H1 (cell line): ENCODE measurements at regions not wholly inside any gene's neighbourhood (a gene's known extent, or its start where the extent isn't known, plus 50 kb on each side); places are given as distances from the start of the nearest gene placed in this dataset.

Source experiments
- CTCF ChIA-PET: fragments of 300-600 bp; sonication (Branson Sonifier 250); formaldehyde crosslinking; loops from one replicate; lab custom pipeline; 2021; ENCODE audit not compliant: partially characterized antibody; lab: Charles Lee
- POLR2A ChIA-PET: fragments of 300-600 bp; sonication (Branson Sonifier 250); formaldehyde crosslinking; loops from one replicate; lab custom pipeline; 2021; ENCODE audit warnings: inconsistent platforms; ENCODE audit not compliant: partially characterized antibody; lab: Charles Lee
- DNase-seq, 2 experiments: peaks; one replicate each; pipeline versions ENCODE4 v3.0.0 to v3.0.0-alpha.2; 2010 to 2022; ENCODE audit warnings: low spot score in 2 of 2, low read depth in 1 of 2, mixed read lengths in 1 of 2
- FAIRE-seq: peaks from 2 replicates; lab custom pipeline; 2011; peaks lifted over from hg19 to GRCh38; lab: Jason Lieb, UNC
- H2AFZ ChIP-seq: 2 replicates; pipeline ENCODE4 v1.8.1; 2012; ENCODE audit warnings: low read length, inconsistent platforms
- H2AK5ac ChIP-seq: 2 replicates; pipeline ENCODE4 v1.6.1; 2013; ENCODE audit warnings: low read depth, low read length
- H2BK120ac ChIP-seq: replicated peaks from 2 replicates; pipeline ENCODE3; 2013; ENCODE audit warnings: low read depth, low read length, inconsistent platforms
- H2BK12ac ChIP-seq: 2 replicates; pipeline ENCODE4 v1.6.1; 2013; ENCODE audit warnings: low read depth, low read length
- H2BK15ac ChIP-seq: 2 replicates; pipeline ENCODE4 v1.6.1; 2013; ENCODE audit warnings: low read length
- H2BK20ac ChIP-seq: 2 replicates; pipeline ENCODE4 v1.6.1; 2013; ENCODE audit warnings: low read length
- H2BK5ac ChIP-seq: 2 replicates; pipeline ENCODE4 v1.6.1; 2013; ENCODE audit warnings: low read depth, low read length
- H3K14ac ChIP-seq: 2 replicates; pipeline ENCODE4 v1.6.1; 2013; ENCODE audit warnings: inconsistent platforms; ENCODE audit not compliant: insufficient read length
- H3K18ac ChIP-seq: 2 replicates; pipeline ENCODE4 v1.6.1; 2013; ENCODE audit warnings: low read length; ENCODE audit errors: extremely low read depth
- H3K23ac ChIP-seq: 2 replicates; pipeline ENCODE4 v1.6.1; 2013; ENCODE audit warnings: inconsistent platforms; ENCODE audit not compliant: insufficient read length
- H3K23me2 ChIP-seq: 2 replicates; pipeline ENCODE4 v1.6.1; 2013; ENCODE audit warnings: low read depth, low read length
- H3K27ac ChIP-seq: 2 replicates; pipeline ENCODE4 v1.6.1; 2011; ENCODE audit warnings: low read depth, low read length, inconsistent platforms
- H3K27me3 ChIP-seq, 4 experiments: replicated peaks in 1 of 4; 1 replicate in 1 of 4; 2 replicates in 3 of 4; pipeline versions ENCODE4 v1.6.1 to v1.8.1; 2011 to 2013; ENCODE audit warnings: low read length in 3 of 4, mild to moderate bottlenecking in 3 of 4, inconsistent platforms in 2 of 4, mixed read lengths in 2 of 4, moderate library complexity in 1 of 4; ENCODE audit not compliant: control insufficient read depth in 3 of 4, insufficient read depth in 3 of 4; ENCODE audit errors: extremely low read depth in 1 of 4
- H3K36me3 ChIP-seq, 4 experiments: 2 replicates each; pipeline versions ENCODE4 v1.6.1 to v1.8.1; 2011 to 2013; ENCODE audit warnings: mild to moderate bottlenecking in 4 of 4, low read length in 3 of 4, moderate library complexity in 2 of 4, control low read depth in 1 of 4, inconsistent platforms in 1 of 4; ENCODE audit not compliant: insufficient read depth in 4 of 4, control insufficient read depth in 2 of 4
- H3K4ac ChIP-seq: replicated peaks from 2 replicates; pipeline ENCODE3; 2013; ENCODE audit warnings: low read length, low read depth, mixed read lengths, inconsistent platforms; ENCODE audit not compliant: insufficient read length
- H3K4me1 ChIP-seq, 4 experiments: replicated peaks in 1 of 4; 1 replicate in 1 of 4; 2 replicates in 3 of 4; pipeline versions ENCODE4 v1.6.1 to v1.8.1; 2011 to 2013; ENCODE audit warnings: low read length in 3 of 4, inconsistent platforms in 2 of 4, mixed read lengths in 1 of 4; ENCODE audit not compliant: insufficient read depth in 4 of 4, control insufficient read depth in 3 of 4
- H3K4me2 ChIP-seq, 2 experiments: 2 replicates each; pipeline versions ENCODE4 v1.6.1 to v1.8.1; 2011 to 2013; ENCODE audit warnings: low read depth in 2 of 2, low read length in 2 of 2, control low read depth in 1 of 2, inconsistent platforms in 1 of 2, mild to moderate bottlenecking in 1 of 2; ENCODE audit not compliant: insufficient read depth in 1 of 2
- H3K4me3 ChIP-seq, 4 experiments: fragments of 200-600, 300-600 bp in 1 of 4; sonication (generic), shearing (Covaris generic), sonication (Bioruptor Twin) in 1 of 4; 2 replicates each; pipeline versions ENCODE4 v1.5.1 to v1.8.1; 2011 to 2016; ENCODE audit warnings: low read length in 4 of 4, low read depth in 3 of 4, control low read depth in 2 of 4, inconsistent platforms in 2 of 4, mild to moderate bottlenecking in 2 of 4, mixed read lengths in 1 of 4, moderate library complexity in 1 of 4; ENCODE audit not compliant: insufficient read depth in 2 of 4; ENCODE audit errors: extremely low read depth in 1 of 4
- H3K56ac ChIP-seq: replicated peaks from 2 replicates; pipeline ENCODE3; 2013; ENCODE audit warnings: low read depth, mild to moderate bottlenecking, mixed read lengths, low read length, inconsistent platforms; ENCODE audit not compliant: insufficient read length
- H3K79me1 ChIP-seq: 2 replicates; pipeline ENCODE4 v1.6.1; 2013; ENCODE audit warnings: low read depth, low read length, control low read depth
- H3K79me2 ChIP-seq, 2 experiments: 2 replicates each; pipeline versions ENCODE4 v1.6.1 to v1.8.1; 2012 to 2013; ENCODE audit warnings: low read length in 2 of 2, mild to moderate bottlenecking in 2 of 2, inconsistent platforms in 1 of 2; ENCODE audit not compliant: insufficient read depth in 2 of 2, control insufficient read depth in 1 of 2
- H3K9ac ChIP-seq, 4 experiments: replicated peaks in 1 of 4; 1 replicate in 1 of 4; 2 replicates in 3 of 4; pipeline versions ENCODE4 v1.6.1 to v1.8.1; 2011 to 2013; ENCODE audit warnings: low read depth in 3 of 4, low read length in 3 of 4, control low read depth in 2 of 4, mild to moderate bottlenecking in 2 of 4, moderate library complexity in 2 of 4, inconsistent platforms in 1 of 4; ENCODE audit errors: extremely low read depth in 1 of 4
- H3K9me3 ChIP-seq, 2 experiments: 2 replicates each; pipeline versions ENCODE4 v1.6.1 to v1.8.1; 2012 to 2013; ENCODE audit warnings: mild to moderate bottlenecking in 2 of 2, moderate library complexity in 2 of 2, control low read depth in 1 of 2, inconsistent platforms in 1 of 2, low read depth in 1 of 2, low read length in 1 of 2, mixed read lengths in 1 of 2; ENCODE audit not compliant: insufficient read depth in 2 of 2
- H4K20me1 ChIP-seq, 2 experiments: replicated peaks in 1 of 2; 2 replicates each; pipeline versions ENCODE3 to v1.8.1; 2011 to 2013; ENCODE audit warnings: inconsistent platforms in 2 of 2, low read length in 2 of 2, mild to moderate bottlenecking in 1 of 2; ENCODE audit not compliant: insufficient read depth in 2 of 2, control insufficient read depth in 1 of 2
- H4K5ac ChIP-seq: 2 replicates; pipeline ENCODE4 v1.6.1; 2013; ENCODE audit warnings: low read length, low read depth, mixed read lengths, inconsistent platforms; ENCODE audit not compliant: insufficient read length
- H4K8ac ChIP-seq: 2 replicates; pipeline ENCODE4 v1.8.0; 2013; ENCODE audit warnings: mild to moderate bottlenecking, moderate library complexity, low read length, inconsistent platforms; ENCODE audit not compliant: insufficient read depth; ENCODE audit errors: extremely low read depth
- H4K91ac ChIP-seq: replicated peaks from 2 replicates; pipeline ENCODE3; 2013; ENCODE audit warnings: low read length, mixed read lengths, inconsistent platforms; ENCODE audit not compliant: insufficient read length
- YY1 ChIP-seq: IDR thresholded peaks from 2 replicates; pipeline ENCODE4 v1.6.1; 2011; ENCODE audit warnings: low read depth, mild to moderate bottlenecking, low read length
- WGBS, 2 experiments: shearing (Covaris generic) in 1 of 2; methylation state at CpG; one replicate each; pipeline versions ENCODE4 v1.1.6 to v1.1.7; 2013 to 2015; ENCODE audit warnings: low lambda C conversion rate in 2 of 2, mixed read lengths in 2 of 2, inconsistent platforms in 1 of 2, low coverage in 1 of 2, missing lambda C conversion rate in 1 of 2; ENCODE audit not compliant: insufficient replicate concordance in 2 of 2, insufficient coverage in 1 of 2, insufficient read length in 1 of 2; ENCODE audit errors: extremely low coverage in 1 of 2, missing lambda C conversion rate in 1 of 2; 5-methylcytosine and 5-hydroxymethylcytosine counted together

DNA sequence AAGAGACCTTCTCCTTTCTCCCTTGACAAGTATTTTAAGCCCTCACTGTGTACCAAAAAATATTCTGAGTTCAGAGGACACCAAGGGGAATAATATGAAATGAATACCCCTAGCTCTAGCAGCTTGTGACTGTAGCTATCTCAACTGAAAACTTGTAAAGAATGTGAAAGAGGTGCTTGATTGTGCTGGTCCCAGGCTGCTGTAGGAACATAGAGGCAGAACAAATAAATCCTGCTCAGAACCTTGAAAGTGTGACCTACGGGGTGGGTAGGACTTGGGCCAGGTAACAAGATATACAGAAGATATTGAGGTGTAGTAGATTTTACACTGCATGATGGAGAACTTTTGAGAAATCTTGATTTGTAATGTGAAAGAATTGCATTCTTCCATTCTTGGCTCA lies 606.8 kb downstream of the TOX3 start:
- peaks cover 0 to 7% (median 0%) of the 10 kb centered on the region in 4 experiments; a peak in 1 of 7 replicates for H3K4me1 ChIP-seq
- no peak for FAIRE-seq
- CTCF ChIA-PET = interaction anchor here (1.1 to 2.1 kb wide), 8 partner anchors 12 to 781 kb away, joined by 3 to 17 read pairs (median 5); no protein-coding TSS in a partner anchor
- H3K27ac ChIP-seq = no peak overlapping the region; the same call in 1 of the 2 replicates
- no peak overlapping the region for H2BK15ac ChIP-seq
- no peak overlapping the region for H3K56ac ChIP-seq
- peak overlapping the region; percentile 11; the same call in 1 of the 2 replicates for H2AFZ ChIP-seq
- H3K18ac ChIP-seq = no peak overlapping the region
- no peak for DNase-seq
- H3K4me2 ChIP-seq = no peak overlapping the region; a peak in 1 of 4 replicates
- H3K36me3 ChIP-seq = no peaks in the 10 kb centered on the region
- H3K79me1 ChIP-seq = no peaks in the 10 kb centered on the region
- no peaks in the 10 kb centered on the region for H3K23me2 ChIP-seq
- no peak for TF ChIP-seq YY1
- no peak overlapping the region for H3K14ac ChIP-seq
- no peak overlapping the region for H2AK5ac ChIP-seq
- H2BK20ac ChIP-seq = no peak overlapping the region
- 79% methylated on average over 1 of the region's 1 CpG; no CpG with 5 or more reads in 1 of the 2 experiments for WGBS, 2 experiments
- no peaks in the 10 kb centered on the region for H3K27me3 ChIP-seq
- H3K9ac ChIP-seq = no peak overlapping the region
- H3K4ac ChIP-seq = no peak overlapping the region
- no peaks in the 10 kb centered on the region for H4K20me1 ChIP-seq
- no peak overlapping the region for H4K91ac ChIP-seq
- no peak overlapping the region for H2BK120ac ChIP-seq
- H3K79me2 ChIP-seq = no peaks in the 10 kb centered on the region
- H2BK5ac ChIP-seq = no peak overlapping the region
- H3K9me3 ChIP-seq = no peaks in the 10 kb centered on the region
- H3K23ac ChIP-seq = no peak overlapping the region
- H4K8ac ChIP-seq = no peak overlapping the region
- POLR2A ChIA-PET = no interaction called here
- H2BK12ac ChIP-seq = no peak overlapping the region
- H4K5ac ChIP-seq = no peak overlapping the region
- H3K4me3 ChIP-seq = no peak overlapping the region
